ENCODE measurements at regions not wholly inside any gene's neighbourhood (a gene's known extent, or its start where the extent isn't known, plus 50 kb on each side); places are given as distances from the start of the nearest gene placed in this dataset.

GRCh38 chr2:185074156-185074555 is 475.8 kb downstream of the ZNF804A start:
- intact Hi-C loops (cut with DNase I) = no loop called here
- DNase-seq (ENCODE audit: extremely low spot score in 2 of 2) = no peak
- no peaks in the 10 kb centered on the region for H3K9me3 ChIP-seq
- H3K36me3 ChIP-seq = no peaks in the 10 kb centered on the region
- no peak overlapping the region for H3K27ac ChIP-seq
- no peaks in the 10 kb centered on the region for H3K27me3 ChIP-seq
- H3K4me1 ChIP-seq = no peaks in the 10 kb centered on the region
- TF ChIP-seq CTCF (IDR thresholded peaks at IDR 0.05) = no peak
- TF ChIP-seq POLR2A (IDR thresholded peaks at IDR 0.05) = no peak
- no peak for TF ChIP-seq POLR2AphosphoS5 (IDR thresholded peaks at IDR 0.05; ENCODE audit: insufficient read depth in 1 of 2, low read depth in 1 of 2)
- H3K4me3 ChIP-seq = no peak overlapping the region

DNA sequence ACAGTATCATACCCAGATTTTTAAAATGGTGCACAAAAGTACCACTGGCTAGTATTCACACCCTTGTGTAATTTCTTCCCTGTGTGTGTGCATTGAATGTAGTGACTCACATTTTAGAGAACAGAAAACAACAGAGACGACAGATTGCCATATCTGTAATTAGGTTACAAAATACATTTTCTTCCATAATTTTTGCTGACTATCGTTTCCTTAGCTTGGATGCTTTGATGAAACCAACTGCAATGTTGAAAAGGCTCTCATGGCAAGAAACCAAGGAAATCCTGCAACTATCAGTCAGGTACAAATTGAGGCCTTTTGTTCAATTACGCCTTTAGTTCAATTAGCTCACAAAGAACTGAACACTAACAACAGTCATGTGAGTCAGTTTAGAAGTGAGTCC is 484.4 kb downstream of the ZNF804A start:
- H3K9me3 ChIP-seq = no peaks in the 10 kb centered on the region
- H3K4me3 ChIP-seq = no peak overlapping the region
- H3K27me3 ChIP-seq = no peaks in the 10 kb centered on the region
- no peak overlapping the region for H3K27ac ChIP-seq
- H3K36me3 ChIP-seq = no peaks in the 10 kb centered on the region
- DNase-seq (ENCODE audit: extremely low spot score in 2 of 2) = no peak
- H3K4me1 ChIP-seq = no peaks in the 10 kb centered on the region
- TF ChIP-seq CTCF (IDR thresholded peaks at IDR 0.05) (no peak), POLR2AphosphoS5 (IDR thresholded peaks at IDR 0.05; ENCODE audit: insufficient read depth in 1 of 2, low read depth in 1 of 2) (no peak), POLR2A (IDR thresholded peaks at IDR 0.05) (no peak)
- intact Hi-C loops (cut with DNase I) = no loop called here

DNA sequence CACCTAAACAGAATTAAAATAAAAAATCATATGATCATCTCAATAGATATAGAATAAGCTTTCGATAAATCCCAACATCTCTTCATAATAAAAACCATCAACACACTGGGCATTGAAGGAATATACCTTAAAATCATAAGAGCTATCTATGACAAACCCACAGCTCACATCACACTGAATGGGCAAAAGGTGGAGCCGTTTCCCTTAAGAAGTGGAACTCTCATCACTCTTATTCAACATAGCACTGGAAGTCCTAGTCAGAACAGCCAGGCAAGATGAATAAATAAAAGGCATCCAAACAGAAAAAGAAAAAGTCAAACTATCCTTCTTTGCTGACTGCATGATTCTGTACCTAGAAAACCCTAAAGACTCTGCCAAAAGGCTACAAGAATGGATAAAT is 510.3 kb downstream of the ZNF804A start:
- H3K9me3 ChIP-seq = no peaks in the 10 kb centered on the region
- H3K4me3 ChIP-seq = no peak overlapping the region
- DNase-seq (ENCODE audit: extremely low spot score in 2 of 2) = no peak
- TF ChIP-seq POLR2A (IDR thresholded peaks at IDR 0.05) = no peak
- TF ChIP-seq POLR2AphosphoS5 (IDR thresholded peaks at IDR 0.05; ENCODE audit: insufficient read depth in 1 of 2, low read depth in 1 of 2) = no peak
- TF ChIP-seq CTCF (IDR thresholded peaks at IDR 0.05) = no peak
- H3K4me1 ChIP-seq = no peaks in the 10 kb centered on the region
- intact Hi-C loops (cut with DNase I) = no loop called here
- no peak overlapping the region for H3K27ac ChIP-seq
- H3K27me3 ChIP-seq = no peaks in the 10 kb centered on the region
- H3K36me3 ChIP-seq = no peaks in the 10 kb centered on the region

DNA sequence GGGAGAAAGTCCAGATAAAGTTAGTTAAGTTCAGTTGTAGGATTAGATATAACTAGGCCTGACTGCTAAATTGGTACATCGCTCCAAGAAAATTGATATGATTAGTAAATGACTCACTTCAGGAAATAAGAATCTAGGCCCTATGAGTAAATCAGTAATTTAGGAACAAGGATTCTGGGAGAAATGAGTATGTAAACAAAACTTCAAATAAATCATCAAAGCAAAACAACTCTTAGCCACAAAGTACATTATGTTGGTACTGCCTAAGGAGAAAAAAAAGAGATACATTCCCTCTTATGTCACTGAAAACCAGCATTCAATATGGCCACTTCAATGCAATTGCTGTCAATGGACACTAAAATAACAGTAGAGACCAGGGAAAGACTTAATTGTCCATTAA is 529.1 kb downstream of the ZNF804A start:
- intact Hi-C loops (cut with DNase I) = no loop called here
- no peaks in the 10 kb centered on the region for H3K27me3 ChIP-seq
- H3K4me1 ChIP-seq = no peaks in the 10 kb centered on the region
- no peak overlapping the region for H3K4me3 ChIP-seq
- no peak for DNase-seq (ENCODE audit: extremely low spot score in 2 of 2)
- no peak for TF ChIP-seq POLR2AphosphoS5 (IDR thresholded peaks at IDR 0.05; ENCODE audit: insufficient read depth in 1 of 2, low read depth in 1 of 2)
- no peak for TF ChIP-seq POLR2A (IDR thresholded peaks at IDR 0.05)
- no peak for TF ChIP-seq CTCF (IDR thresholded peaks at IDR 0.05)
- H3K27ac ChIP-seq = no peak overlapping the region
- no peaks in the 10 kb centered on the region for H3K36me3 ChIP-seq
- no peaks in the 10 kb centered on the region for H3K9me3 ChIP-seq

GRCh38 chr2:185128346-185128745 is 530.0 kb downstream of the ZNF804A start:
- Histone ChIP-seq H3K27me3 (no peaks in the 10 kb centered on the region), H3K27ac (no peak overlapping the region), H3K4me1 (no peaks in the 10 kb centered on the region), H3K36me3 (no peaks in the 10 kb centered on the region), H3K4me3 (no peak overlapping the region), H3K9me3 (no peaks in the 10 kb centered on the region)
- no peak for DNase-seq (ENCODE audit: extremely low spot score in 2 of 2)
- intact Hi-C loops (cut with DNase I) = no loop called here
- TF ChIP-seq CTCF (IDR thresholded peaks at IDR 0.05) (no peak), POLR2A (IDR thresholded peaks at IDR 0.05) (no peak), POLR2AphosphoS5 (IDR thresholded peaks at IDR 0.05; ENCODE audit: insufficient read depth in 1 of 2, low read depth in 1 of 2) (no peak)

All from vagina (tissue), 2 donors.